ENCODE measurements at regions not wholly inside any gene's neighbourhood (a gene's known extent, or its start where the extent isn't known, plus 50 kb on each side); places are given as distances from the start of the nearest gene placed in this dataset.
"Not testable (repeated sequence)": the region's sequence is repeated elsewhere in the genome, so short reads cannot be mapped to it uniquely, and the experiment has no call there.

DNA sequence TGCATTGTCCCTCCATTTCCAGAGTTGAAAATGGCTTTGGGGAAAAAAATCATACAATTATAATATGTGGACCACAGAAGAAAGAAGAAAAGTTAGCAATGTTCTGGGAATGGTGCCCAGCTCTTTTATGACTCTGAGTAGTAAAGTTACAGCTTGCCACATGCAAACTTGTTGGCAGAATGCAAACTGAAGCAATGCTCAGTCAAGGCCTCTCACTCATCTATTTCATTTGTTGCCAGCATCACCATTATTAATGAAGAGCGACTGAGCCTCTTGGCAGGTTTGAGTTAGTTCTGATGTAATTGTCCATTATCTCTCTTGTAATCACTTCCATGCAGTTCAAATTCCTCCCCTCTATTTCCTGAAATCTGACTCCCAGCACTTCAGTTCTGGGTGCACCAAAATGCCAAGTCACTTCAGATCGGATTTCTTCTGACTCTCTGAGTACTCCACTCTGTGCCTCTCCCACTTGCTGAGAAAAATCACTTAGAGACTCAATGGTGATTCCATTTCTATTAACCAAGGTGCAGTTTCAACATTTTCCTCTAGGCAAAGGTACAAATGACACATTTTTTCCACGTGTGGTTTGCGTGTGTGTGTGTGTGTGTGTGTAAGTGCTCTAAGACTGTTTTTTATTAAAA, 154.4 kb upstream of the STMND1 start:
- no peak for DNase-seq

DNA sequence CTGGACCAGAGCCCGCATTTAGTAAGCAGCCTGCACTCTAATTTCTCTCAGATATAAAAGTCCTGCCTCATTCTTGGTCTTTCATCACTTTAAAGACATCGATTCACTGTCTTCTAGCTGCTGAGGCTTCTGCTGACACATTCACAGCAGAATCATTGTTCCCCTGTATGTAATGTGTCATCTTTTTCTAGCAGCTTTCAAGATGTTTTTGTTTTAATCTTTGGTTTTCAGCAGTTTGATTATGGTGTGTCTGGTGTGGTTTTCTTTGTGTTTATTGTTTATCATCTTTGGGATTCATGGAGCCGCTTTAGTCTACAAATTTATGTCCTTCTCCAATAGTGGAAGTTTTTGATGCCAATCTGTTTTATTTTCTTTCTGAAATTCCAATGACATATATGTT, 157.3 kb upstream of the STMND1 start:
- DNase-seq = no peak

DNA sequence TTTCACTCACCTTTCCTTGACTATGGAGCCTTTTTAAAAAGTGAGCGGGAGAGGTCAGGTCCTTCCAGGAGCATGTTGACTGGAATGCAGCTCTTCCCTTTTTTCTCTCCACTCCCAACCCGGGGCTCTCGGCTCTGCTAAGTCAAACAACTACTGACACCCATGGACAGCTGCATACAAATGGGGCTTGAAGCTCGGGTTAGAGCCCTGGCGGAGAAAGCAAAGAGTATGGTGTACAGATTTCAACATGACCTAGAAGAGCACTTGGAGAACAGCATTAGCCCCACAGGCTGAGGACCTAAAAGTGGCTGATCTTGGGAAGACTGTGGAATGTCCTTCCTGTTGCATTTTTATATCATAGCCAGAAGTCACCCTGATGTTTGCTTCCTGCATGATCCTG, 162.0 kb upstream of the STMND1 start:
- no peak for DNase-seq

DNA sequence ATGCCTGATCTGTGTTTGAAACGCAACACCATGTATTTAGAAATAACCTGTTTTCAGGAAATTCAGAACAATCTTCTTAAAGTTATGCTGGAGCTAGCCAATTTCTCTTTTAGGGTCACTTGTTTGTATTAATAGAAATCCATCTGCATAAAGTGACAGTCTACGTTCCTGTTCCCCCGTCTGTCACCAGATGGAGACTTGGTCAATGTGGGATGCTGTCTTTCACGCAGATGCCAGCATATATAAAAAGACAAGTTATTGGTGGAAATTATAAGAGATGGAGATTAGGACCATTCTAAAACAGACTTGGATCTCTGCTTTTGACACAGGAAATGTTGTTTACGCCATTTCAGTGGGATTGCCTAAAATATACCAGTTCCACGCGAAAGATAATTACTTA, 162.5 kb upstream of the STMND1 start:
- DNase-seq = no peak

DNA sequence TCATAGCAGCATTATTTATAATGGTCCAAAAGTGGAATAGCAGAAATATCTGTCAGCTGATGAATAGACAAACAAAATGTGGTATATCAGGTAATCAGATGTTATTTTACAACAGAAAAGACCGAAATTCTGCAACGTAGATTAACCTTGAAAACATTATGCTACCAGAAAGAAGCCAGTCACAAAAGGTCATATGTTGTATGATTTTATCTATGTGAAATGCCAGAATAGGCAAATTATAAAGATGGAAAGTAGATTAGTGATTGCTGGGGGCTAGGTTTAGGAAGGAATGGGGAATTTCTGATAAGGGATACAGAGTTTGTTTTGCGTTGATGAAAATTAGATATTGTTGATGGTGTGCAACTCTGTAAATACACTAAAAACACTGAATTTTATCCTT, 165.0 kb upstream of the STMND1 start:
- DNase-seq = no peak

DNA sequence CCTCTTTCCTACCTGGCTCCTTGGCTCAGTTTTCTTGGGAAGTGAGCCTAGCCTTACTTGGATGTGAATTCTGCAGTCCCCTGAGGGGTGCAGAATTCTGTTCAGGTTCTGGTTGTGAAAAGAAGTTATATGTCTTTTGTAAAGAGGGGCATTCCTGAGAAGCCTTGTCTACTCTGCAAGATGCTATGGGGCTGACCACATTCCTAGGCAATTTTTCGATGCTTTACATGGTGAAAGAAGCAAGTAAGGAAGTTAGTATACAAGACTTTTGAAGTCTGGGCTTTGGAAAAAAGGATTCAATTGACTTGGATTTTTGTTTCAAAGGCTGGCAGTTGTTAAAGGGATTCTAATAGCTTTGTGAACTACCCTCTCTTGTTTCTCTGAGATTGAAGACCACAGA, 167.9 kb upstream of the STMND1 start:
- no peak for DNase-seq

DNA sequence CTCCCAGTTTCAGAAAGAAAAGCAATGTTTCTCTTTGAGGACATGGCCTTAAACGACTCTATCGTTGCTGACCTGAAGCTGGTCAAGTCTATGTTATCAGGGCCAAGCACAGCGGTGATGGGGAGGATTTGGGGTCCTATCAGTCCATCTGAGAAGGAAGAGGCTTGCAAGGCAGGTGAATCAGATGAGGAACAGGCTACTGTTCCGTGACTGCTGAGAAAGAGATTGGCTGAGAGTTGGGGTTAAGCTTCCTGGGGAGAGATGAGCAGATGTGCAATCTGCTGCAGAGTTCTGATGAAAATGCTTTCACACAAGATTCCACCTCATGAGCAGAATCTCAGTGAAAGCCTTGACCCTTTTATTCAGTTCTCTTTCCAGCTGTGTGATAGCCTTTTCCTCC, 168.3 kb upstream of the STMND1 start:
- no peak for DNase-seq

DNA sequence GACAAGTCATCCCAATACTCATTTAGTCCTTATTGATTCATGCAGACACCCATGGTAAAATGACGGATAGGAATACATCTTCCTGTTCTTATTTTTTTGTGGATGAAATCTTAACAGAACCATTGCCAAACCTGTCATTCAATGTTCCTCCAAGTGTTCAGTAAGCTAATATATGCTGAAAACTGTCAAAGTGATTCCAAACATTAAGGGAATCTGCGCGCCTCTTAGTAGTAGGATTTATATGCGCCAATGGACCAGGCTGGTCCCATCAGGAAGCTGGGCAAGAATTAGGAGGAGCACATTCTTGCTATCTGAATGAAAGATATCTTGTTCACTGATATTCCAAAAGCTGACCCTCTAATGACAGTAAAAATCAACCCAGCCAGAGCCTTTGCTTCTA, 168.9 kb upstream of the STMND1 start:
- no peak for DNase-seq

DNA sequence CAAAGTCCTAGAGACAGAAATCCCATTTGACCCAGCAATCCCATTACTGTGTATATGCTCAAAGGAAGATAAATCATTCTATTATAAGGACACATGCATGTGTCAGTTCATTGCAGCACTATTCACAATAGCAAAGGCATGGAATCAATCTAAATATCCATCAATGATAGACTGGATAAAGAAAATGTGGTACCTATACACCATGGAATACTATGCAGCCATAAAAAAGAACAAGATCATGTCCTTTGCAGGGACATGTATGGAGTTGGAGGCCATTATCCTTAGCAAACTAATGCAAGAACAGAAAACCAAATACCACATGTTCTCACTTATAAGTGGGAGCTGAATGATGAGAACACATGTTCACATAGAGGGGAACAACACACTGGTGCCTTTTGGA, 169.8 kb upstream of the ATXN1 start:
- DNase-seq = not testable (repeated sequence)

DNA sequence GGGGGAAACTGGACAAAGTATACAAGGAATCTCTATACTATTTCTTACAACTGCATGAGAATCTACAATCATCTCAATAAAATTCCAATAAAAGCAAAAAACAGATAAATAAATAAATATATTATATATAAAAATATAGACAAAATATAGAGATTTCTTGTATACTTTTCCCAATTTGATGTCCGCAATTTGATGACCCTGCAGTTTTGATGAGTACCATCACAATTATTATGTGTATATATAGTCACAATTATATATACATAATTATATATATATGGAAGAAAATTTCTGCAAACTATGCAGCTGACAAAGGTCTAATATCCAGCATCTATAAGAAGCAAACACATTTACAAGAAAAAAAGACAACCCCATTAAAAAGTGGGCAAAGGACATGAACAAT, 169.2 kb upstream of the ATXN1 start:
- DNase-seq = no peak

DNA sequence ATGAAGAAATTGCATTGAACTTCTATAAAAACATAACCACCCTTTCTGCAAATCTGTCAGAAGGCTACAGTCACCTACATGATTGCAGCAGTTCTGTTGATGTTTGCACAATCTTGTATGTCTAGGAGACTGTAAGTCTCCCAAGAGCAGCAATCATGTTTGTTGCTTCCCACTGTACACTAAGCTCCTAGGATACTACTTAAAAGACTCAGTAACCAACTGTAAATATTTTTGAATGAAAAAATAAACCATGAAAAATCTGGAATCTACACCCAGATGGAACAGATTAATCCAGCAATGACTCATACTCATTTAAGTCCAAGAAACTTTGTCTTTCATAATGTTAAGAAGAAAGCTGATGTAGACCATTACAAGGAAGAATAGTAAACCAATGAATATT, 168.5 kb upstream of the ATXN1 start:
- no peak for DNase-seq

DNA sequence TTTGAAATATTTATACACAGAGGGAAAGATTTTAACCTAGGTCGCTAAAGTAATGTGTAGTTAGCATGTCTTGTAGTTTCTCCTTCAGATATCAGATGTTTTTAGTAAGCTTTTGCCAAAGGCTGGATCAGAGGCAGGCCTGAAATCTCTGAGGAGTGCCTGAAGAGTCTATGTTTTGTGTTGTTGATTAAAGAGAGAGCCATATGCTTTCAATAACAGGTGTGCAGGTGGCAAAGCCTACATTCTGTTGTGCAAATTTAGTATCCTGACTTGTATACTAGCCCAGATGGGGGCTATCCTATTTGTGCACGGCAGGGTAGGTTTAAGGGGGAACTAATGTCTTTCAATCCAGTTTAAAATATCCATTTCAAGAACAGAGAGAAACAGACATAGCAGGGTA, 167.1 kb upstream of the ATXN1 start:
- DNase-seq = no peak

DNA sequence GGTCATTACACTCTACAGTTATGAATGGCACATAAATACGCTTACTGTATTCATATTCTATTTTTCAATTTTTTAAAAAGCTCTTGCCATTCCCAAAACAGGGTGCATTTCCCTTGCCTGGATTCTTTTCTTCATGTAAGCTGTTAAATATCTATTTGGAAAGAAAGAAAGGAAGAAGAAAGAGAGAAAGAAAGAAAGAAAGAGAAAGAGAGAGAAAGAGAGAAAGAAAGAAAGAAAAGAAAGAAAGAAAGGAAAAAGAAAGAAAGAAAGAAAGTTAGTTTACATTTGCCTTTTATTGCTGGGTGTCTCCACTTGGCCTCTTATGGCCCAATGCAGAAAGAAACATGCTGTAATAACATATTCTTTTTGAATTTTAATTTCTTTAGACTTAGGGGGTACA, 165.9 kb upstream of the ATXN1 start:
- DNase-seq = no peak

DNA sequence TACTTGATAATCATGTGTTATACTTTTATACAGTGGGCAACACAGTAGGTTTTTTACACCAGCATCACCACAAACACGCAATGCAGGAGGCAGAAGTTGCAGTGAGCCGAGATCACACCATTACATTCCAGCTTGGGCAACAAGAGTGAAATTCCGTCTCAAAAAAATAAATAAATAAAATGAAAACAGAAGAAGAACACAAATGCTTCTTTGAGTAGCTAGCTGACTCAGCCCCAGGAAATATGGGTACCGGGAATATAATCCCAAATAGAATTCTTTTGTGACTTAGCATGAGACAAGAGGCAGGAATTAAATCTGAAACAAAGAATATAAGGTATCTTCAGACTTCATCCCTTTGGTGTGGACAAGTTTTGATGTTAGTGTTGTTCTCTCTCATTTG, 164.2 kb upstream of the ATXN1 start:
- DNase-seq = no peak

DNA sequence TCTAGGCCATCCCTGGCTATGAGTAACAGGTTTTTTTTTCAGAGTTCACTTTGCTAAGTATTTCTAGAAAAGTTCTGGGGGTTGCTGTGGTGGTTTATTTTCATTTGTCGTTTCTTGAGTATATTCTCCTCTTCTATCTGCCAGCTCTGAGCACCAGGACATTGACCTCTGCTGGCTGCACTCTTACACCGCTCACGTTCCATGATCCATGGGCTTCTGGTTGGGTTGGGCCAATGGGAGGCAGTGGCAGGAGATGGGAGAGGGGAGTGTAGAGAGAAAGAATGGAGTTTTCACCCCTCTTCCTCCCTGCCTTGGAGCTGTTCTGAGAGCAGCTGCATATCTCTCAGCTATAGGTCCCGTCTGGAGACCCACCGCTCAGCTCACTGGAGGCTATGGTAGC, 161.0 kb upstream of the ATXN1 start:
- no peak for DNase-seq

DNA sequence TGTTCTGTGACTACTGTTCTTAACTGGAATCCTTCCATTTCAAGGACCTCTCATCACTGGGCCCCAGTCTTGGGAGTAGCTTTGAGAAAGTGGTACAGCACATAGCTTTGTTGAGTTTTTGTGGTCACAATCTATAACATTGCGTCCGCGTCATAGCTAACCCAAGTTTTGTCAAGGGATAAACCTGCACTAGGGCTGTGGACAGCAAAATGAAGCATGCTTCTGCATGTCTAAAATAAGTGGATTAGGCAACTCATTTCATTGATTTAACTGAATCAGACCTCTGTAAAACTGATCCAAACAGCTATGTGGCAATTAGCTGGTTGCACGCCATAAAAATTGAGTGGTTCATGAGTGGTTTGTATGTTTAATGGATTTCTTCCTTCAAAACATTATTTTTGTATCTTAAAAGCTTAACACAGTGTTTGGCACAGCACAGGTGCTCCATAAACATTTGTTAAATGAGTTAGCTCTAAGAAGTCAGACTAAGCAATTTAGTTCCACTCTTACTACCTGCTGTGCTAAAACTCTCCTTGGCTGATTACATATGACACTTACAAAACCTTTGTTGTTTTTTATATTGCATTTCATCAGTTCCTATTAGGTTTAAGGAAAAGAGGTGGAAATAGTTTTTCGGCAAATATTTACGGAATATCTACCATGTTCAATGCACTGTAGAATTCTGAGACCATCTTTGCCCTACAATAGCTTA, 160.3 kb upstream of the ATXN1 start:
- DNase-seq = no peak

DNA sequence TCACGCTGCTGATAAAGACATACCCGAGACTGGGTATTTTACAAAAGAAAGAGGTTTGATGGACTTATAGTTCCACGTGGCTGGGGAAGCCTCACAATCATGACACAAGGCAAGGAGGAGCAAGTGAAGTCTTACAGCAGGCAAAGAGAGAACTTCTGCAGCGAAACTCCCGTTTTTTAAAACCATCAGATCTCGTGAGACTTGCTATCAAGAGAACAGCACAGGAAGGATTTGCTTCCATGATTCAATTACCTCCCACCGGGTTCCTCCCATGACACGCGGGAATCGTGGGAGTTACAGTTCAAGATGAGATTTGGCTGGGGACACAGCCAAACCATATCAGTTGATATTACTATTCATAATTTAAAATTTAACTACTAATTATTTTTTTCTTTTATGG, 157.3 kb upstream of the ATXN1 start:
- no peak for DNase-seq

DNA sequence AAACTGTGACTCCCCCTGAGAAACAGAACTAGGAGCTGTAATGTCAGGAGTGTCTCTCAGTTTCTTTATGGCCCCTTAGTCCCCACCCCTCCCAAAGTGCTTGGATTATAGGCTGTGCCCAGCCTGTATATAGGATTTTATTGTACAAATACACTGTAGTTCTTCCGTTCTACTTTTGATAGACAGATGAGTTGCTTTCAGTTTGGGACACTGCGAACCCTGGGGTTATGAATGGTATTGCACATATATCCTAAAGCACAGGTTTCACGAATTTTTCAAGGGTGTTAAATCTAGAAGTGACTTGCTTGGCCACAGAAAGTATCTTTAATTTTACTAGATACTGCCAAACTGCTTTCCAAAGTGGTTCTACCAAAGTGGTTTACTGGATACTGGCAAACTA, 152.9 kb upstream of the ATXN1 start:
- DNase-seq = no peak

DNA sequence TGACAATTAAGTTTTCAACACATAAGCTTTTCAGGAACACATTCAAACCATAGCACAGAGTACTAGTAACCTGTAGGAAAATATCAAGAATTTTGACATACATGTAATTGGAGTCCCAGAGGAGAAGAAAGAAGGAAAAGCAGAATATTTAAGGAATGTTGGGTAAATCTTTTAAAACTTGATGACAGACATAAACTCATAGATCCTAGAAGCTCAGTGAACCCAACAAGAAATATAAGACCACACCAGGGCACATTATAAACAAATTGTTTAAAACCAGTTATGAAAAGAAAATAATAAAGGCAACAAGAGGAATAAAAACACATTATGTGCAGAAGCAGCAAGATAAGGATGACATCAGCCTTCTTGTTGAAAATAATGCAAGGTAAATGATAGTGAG, 151.5 kb upstream of the ATXN1 start:
- DNase-seq = no peak

DNA sequence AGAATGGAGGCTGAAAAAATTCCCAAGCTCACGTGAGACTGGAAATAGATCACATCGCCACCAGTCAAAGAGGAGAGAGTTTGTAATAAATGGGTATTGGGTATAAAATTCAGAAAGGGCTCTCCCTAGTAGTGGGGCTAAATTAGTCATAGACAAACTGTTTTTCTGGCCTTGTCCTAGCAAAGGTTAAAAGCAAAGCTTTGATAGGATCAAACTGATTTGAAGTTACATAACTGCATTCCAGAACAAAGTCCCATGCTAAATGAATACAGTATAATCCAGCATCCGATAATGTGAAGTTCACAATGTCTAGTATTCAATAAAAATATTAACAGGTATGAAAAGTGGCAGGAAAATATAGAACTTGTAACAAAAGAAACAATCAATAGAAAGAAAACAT, 149.8 kb upstream of the ATXN1 start:
- no peak for DNase-seq

DNA sequence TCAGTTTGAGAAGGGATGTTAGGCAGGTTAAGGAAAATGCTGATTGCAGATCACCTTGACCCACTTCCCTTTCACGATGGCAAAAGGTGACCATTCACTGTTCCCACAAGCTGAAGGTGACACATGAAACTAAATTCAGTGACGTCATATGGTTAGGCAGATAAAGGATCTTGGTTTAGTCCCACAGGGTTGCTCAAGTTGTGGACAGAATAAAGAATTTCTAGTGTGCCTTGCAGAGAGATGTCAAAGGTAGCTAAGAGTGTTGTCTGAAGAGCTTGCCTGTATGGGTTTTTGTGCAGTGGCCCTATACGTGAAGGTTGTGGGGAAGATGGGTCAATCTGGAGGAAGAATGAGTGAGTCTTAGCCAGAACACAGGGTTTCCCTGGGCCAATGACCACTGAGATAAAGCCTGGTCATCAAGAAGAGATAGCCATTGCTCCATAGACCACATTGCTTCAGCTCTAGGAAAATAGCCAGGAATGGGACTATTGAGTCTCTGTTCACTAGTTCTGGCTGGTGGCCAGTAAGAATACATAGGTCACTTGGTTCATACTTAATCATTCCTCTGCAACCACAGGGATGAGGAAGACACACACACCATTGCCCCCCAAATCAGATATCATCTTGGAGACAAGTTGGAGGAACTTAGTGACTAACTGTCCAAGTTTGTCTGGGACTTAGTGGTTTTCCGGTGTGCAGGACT, 148.5 kb upstream of the ATXN1 start:
- DNase-seq = no peak

DNA sequence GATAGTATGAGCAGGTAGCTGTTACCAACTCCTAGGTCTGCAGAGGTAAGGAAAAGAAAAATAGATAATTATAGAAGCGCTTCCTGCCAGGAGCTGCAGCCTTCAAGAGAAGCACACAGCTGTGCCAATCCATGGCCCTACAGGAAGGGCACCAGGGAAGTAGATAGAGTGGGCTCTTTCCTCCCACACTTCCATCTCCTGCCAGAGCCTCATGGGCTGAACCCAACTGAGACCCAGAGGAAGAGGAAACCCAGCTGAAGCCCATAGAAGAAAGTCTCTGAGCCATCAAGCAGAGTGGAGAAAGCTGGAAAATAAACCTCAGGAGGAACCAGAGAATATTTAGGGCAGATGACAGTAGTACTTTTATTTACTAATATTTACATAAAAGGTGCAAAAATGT, 146.7 kb upstream of the ATXN1 start:
- no peak for DNase-seq

DNA sequence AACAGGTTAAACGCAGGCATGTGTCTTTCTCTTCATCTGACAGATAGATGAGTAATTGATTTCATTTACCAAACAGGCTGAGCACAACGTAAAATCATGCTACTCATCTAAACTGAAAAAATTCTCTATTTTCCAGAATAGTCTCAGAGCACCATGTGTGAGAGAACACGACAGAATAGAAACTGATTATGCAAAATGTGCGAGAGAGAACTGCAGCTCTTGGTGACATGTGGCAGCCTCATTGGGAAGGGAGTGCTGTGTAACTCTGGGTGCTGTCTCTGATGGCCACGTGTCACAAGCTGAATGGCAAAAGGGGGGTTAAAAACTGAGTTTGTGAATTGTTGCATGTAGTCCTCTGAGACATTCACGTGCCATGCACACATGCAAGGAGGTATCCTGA, 143.7 kb upstream of the ATXN1 start:
- DNase-seq = no peak

DNA sequence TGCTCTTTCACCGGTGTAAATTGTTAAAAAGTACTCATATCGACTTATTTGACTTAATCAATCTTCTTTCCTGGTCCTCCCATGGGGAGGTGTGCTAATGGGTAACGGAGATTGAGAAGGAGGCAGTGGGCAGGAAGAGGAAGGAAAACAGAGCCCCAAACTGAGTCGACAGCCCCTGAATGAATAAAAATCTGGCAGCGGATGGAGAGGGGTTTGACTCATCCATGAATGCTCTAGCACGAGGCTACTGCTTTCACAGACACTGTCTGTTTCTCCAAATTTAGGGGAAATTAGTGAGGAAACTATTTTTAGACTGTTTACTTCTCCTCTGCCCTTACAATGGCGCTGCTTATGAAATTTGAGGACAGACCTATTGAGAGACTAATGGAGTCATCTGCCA, 142.2 kb upstream of the ATXN1 start:
- no peak for DNase-seq

DNA sequence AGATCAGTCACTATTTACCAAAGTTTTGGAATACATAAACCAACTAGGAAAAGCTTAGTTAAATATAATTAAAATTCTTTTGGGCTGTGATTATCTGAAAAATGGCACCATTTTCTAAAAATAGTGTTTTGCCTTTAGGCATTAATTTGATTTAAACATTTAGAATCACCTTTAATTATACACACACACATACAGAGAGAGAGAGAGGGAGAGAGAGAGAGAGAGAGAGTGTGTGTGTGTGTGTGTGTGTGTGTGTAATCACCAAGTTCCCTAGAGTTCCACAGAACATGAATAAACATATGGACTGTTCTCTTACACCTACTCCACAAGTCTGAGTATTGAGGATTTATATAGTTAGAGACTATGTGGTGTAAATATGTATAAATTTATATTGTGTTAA, 141.2 kb upstream of the ATXN1 start:
- DNase-seq = no peak

Data from midbrain (tissue), 1 donor.